NCI-H748 treated with DMSO at 0.1 percent for 48 hours (cell line): ENCODE measurements at regions not wholly inside any gene's neighbourhood (a gene's known extent, or its start where the extent isn't known, plus 50 kb on each side); places are given as distances from the start of the nearest gene placed in this dataset.

Experiments used
- DNase-seq: peaks from one replicate; lab custom pipeline; 2025; lab: John Stamatoyannopoulos, UW

GRCh38 chr1:57925226-57925625, 501.4 kb upstream of the DAB1 start:
- DNase-seq: no peak

- no peak for DNase-seq
Observed at GRCh38 chr1:57922130-57922529, 498.3 kb upstream of the DAB1 start.

GRCh38 chr1:57916041-57916440, 492.2 kb upstream of the DAB1 start:
- DNase-seq: no peak

- no peak for DNase-seq
Observed at GRCh38 chr1:57911427-57911826, 487.6 kb upstream of the DAB1 start.

GRCh38 chr1:57910782-57911181, 486.9 kb upstream of the DAB1 start:
- no peak for DNase-seq

- DNase-seq: no peak
Observed at GRCh38 chr1:57910305-57910704, 486.4 kb upstream of the DAB1 start.

GRCh38 chr1:57908147-57908890, 484.5 kb upstream of the DAB1 start:
- no peak for DNase-seq

GRCh38 chr1:57901208-57901919, 477.5 kb upstream of the DAB1 start:
- DNase-seq: no peak

GRCh38 chr1:57898531-57898930, 474.7 kb upstream of the DAB1 start:
- DNase-seq: no peak

- DNase-seq: no peak
Observed at GRCh38 chr1:57897581-57897980, 473.7 kb upstream of the DAB1 start.

GRCh38 chr1:57894315-57894714, 470.5 kb upstream of the DAB1 start:
- DNase-seq: no peak

- DNase-seq: no peak
Observed at GRCh38 chr1:57889676-57890320, 465.9 kb upstream of the DAB1 start.

GRCh38 chr1:57887964-57888491, 464.2 kb upstream of the DAB1 start:
- DNase-seq: no peak

- DNase-seq: no peak
Observed at GRCh38 chr1:57886376-57886775, 462.5 kb upstream of the DAB1 start.

GRCh38 chr1:57883642-57883995, 459.8 kb upstream of the DAB1 start:
- DNase-seq: no peak

GRCh38 chr1:57882934-57883641, 459.2 kb upstream of the DAB1 start:
- no peak for DNase-seq

- no peak for DNase-seq
Observed at GRCh38 chr1:57882072-57882471, 458.2 kb upstream of the DAB1 start.

- no peak for DNase-seq
Observed at GRCh38 chr1:57881639-57882038, 457.8 kb upstream of the DAB1 start.

GRCh38 chr1:57879700-57880099, 455.8 kb upstream of the DAB1 start:
- no peak for DNase-seq

- peak; percentile 92 for DNase-seq
Observed at GRCh38 chr1:57874418-57874877, 450.6 kb upstream of the DAB1 start.

GRCh38 chr1:57872913-57873312, 449.1 kb upstream of the DAB1 start:
- DNase-seq: no peak

GRCh38 chr1:57868908-57869307, 445.0 kb upstream of the DAB1 start:
- no peak for DNase-seq
